Heart left ventricle (tissue), 13 donors: ENCODE measurements at regions not wholly inside any gene's neighbourhood (a gene's known extent, or its start where the extent isn't known, plus 50 kb on each side); places are given as distances from the start of the nearest gene placed in this dataset.

Experiments
- CTCF ChIP-seq, 12 donors: fragments of 200-600 bp; sonication (generic) in 4 of 12; IDR thresholded peaks; one replicate each; pipeline versions ENCODE4 v1.5.0 to v1.8.0; 2018 to 2022; ENCODE audit warnings: antibody characterized with exemption in 12 of 12, mild to moderate bottlenecking in 5 of 12
- POLR2A ChIP-seq, 2 donors: fragments of 450-650 bp; IDR thresholded peaks; one replicate each; pipeline ENCODE4 v1.6.1; 2017; ENCODE audit warnings: antibody characterized with exemption in 2 of 2, mild to moderate bottlenecking in 2 of 2, moderate library complexity in 2 of 2
- donor health status: ischemic (EF 13 %, LVEDD 7.1; RV severe dilation, severe dysfunction).
- donor health status: DM: no; HTN: yes; CAD: no.
- donor health status: DM: no; HTN: no; CAD: no.
- donor health status: ischemic (EF 25% LVEDD 6.9; RV normal size, moderate dysfunction).
- donor health status: ischemic (EF 25% LVEDD 5.7; RV mildly dilated, moderate dysfunction).
- donor health status: ischemic (EF 35%, LVEDD 5.7; RV mildly dilated, moderate dysfunction).
- donor health status: nonischemic (EF 11% LVEDD 7.7; RV severe dilation, severe dysfunction).
- donor health status: DM: yes; HTN: yes; CAD: no.
- donor health status: PGD.
- donor health status: ischemic (EF 29% LVEDD 5.4; RV normal size, mild dysfunction).
- donor health status: nonischemic (EF 23%, LVEDD 6.1; RV moderate dilation, normal function).

- no peak for TF ChIP-seq CTCF (IDR thresholded peaks at IDR 0.05)
- no peak for TF ChIP-seq POLR2A (IDR thresholded peaks at IDR 0.05)
Measured at GRCh38 chr6:71385111-71385822, 96.7 kb downstream of the OGFRL1 start.
